Medulla oblongata (tissue), 1 donor: ENCODE measurements at regions not wholly inside any gene's neighbourhood (a gene's known extent, or its start where the extent isn't known, plus 50 kb on each side); places are given as distances from the start of the nearest gene placed in this dataset.

Experiments used
- DNase-seq: peaks from one replicate; pipeline ENCODE4 v3.0.0-alpha.2; 2015; ENCODE audit errors: extremely low spot score

- DNase-seq: no peak
Observed at GRCh38 chr4:36493251-36493650, 211.8 kb downstream of the DTHD1 start.

- DNase-seq: no peak
Observed at GRCh38 chr4:36494016-36494415, 212.6 kb downstream of the DTHD1 start.

GRCh38 chr4:36494747-36495146 lies 213.3 kb downstream of the DTHD1 start:
- DNase-seq: no peak

GRCh38 chr4:36502350-36502749 lies 220.9 kb downstream of the DTHD1 start:
- DNase-seq: no peak

- no peak for DNase-seq
Observed at GRCh38 chr4:36508394-36508793, 227.0 kb downstream of the DTHD1 start.

GRCh38 chr4:36509845-36510244 lies 228.4 kb downstream of the DTHD1 start:
- no peak for DNase-seq

- DNase-seq: no peak
Observed at GRCh38 chr4:36511785-36512184, 230.4 kb downstream of the DTHD1 start.

GRCh38 chr4:36516522-36517095 lies 235.2 kb downstream of the DTHD1 start:
- DNase-seq: no peak

GRCh38 chr4:36523182-36523581 lies 241.8 kb downstream of the DTHD1 start:
- no peak for DNase-seq

- no peak for DNase-seq
Observed at GRCh38 chr4:36532670-36533379, 251.4 kb downstream of the DTHD1 start.

GRCh38 chr4:36533944-36534343 lies 252.5 kb downstream of the DTHD1 start:
- DNase-seq: no peak

GRCh38 chr4:36547383-36547782 lies 266.0 kb downstream of the DTHD1 start:
- DNase-seq: no peak

- DNase-seq: no peak
Observed at GRCh38 chr4:36549252-36549651, 267.8 kb downstream of the DTHD1 start.

GRCh38 chr4:36549992-36550391 lies 268.6 kb downstream of the DTHD1 start:
- no peak for DNase-seq

GRCh38 chr4:36551697-36552214 lies 270.3 kb downstream of the DTHD1 start:
- no peak for DNase-seq

GRCh38 chr4:36553029-36553428 lies 271.6 kb downstream of the DTHD1 start:
- DNase-seq: no peak

- DNase-seq: no peak
Observed at GRCh38 chr4:36553453-36553852, 272.0 kb downstream of the DTHD1 start.

GRCh38 chr4:36556984-36557383 lies 275.6 kb downstream of the DTHD1 start:
- DNase-seq: no peak

- DNase-seq: no peak
Observed at GRCh38 chr4:36568575-36568974, 287.2 kb downstream of the DTHD1 start.

GRCh38 chr4:36573441-36573840 lies 292.0 kb downstream of the DTHD1 start:
- DNase-seq: no peak

- no peak for DNase-seq
Observed at GRCh38 chr4:36574816-36575215, 293.4 kb downstream of the DTHD1 start.

GRCh38 chr4:36582198-36582597 lies 300.8 kb downstream of the DTHD1 start:
- DNase-seq: no peak

- no peak for DNase-seq
Observed at GRCh38 chr4:36587909-36588472, 306.6 kb downstream of the DTHD1 start.
